ENCODE measurements at regions not wholly inside any gene's neighbourhood (a gene's known extent, or its start where the extent isn't known, plus 50 kb on each side); places are given as distances from the start of the nearest gene placed in this dataset.

GRCh38 chr4:153940916-153941315 lies 152.0 kb upstream of the SFRP2 start:
- TF ChIP-seq CTCF (conservative IDR thresholded peaks at IDR 0.05 in 1 of 2, IDR thresholded peaks at IDR 0.05 in 1 of 2; ENCODE audit: low read depth in 1 of 2, low read length in 2 of 2) (no peak), EZH2 (IDR thresholded peaks at IDR 0.05; ENCODE audit: low read length, missing control alignments) (no peak)
